ENCODE measurements at regions not wholly inside any gene's neighbourhood (a gene's known extent, or its start where the extent isn't known, plus 50 kb on each side); places are given as distances from the start of the nearest gene placed in this dataset.

DNA sequence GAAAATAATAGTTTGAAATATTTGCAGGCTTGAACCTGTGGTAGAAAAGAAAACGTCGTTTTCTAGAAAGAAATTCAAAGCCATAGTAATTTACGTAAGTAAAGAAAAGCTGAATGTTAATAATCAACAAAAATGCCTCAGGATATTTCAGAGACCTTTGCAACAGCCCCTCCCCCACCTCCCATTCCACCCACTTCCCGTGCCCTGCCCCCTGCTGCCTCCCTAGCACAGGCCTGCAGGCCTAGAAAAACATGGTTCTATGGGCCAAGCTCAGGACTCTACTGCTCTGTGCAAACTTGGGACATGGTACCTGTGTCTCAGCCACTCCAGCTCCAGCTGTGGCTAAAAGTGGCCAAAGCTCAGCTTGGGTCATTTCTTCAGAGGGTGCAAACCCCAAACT, 223.4 kb upstream of the RBMY1B start:
- DNase-seq = no peak
- Histone ChIP-seq H3K27ac (no peak overlapping the region), H3K9me3 (no peaks in the 10 kb centered on the region), H3K4me1 (no peaks in the 10 kb centered on the region), H3K4me3 (no peak overlapping the region), H3K36me3 (no peaks in the 10 kb centered on the region), H3K27me3 (no peaks in the 10 kb centered on the region)
- WGBS, 2 donors (ENCODE audit: low coverage in 1 of 2) = 70% methylated on average over 2 of the region's 4 CpGs; no CpG with 5 or more reads in 1 of the 2 donors
- intact Hi-C loops (cut with DNase I; ENCODE audit: low total_unique reads) = no loop called here
- in situ Hi-C loops (cut with MboI; ENCODE audit: low pct_ligation_motif_present in 1 of 4, low pct_unique_long_range_greater_than_20kb in 1 of 4, low sequenced_read_pairs in 3 of 4) = no loop called here
- TF ChIP-seq, protein P1, sequence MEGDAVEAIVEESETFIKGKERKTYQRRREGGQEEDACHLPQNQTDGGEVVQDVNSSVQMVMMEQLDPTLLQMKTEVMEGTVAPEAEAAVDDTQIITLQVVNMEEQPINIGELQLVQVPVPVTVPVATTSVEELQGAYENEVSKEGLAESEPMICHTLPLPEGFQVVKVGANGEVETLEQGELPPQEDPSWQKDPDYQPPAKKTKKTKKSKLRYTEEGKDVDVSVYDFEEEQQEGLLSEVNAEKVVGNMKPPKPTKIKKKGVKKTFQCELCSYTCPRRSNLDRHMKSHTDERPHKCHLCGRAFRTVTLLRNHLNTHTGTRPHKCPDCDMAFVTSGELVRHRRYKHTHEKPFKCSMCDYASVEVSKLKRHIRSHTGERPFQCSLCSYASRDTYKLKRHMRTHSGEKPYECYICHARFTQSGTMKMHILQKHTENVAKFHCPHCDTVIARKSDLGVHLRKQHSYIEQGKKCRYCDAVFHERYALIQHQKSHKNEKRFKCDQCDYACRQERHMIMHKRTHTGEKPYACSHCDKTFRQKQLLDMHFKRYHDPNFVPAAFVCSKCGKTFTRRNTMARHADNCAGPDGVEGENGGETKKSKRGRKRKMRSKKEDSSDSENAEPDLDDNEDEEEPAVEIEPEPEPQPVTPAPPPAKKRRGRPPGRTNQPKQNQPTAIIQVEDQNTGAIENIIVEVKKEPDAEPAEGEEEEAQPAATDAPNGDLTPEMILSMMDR (IDR thresholded peaks at IDR 0.05) = no peak
- no peak for TF ChIP-seq POLR2A (IDR thresholded peaks at IDR 0.05)

DNA sequence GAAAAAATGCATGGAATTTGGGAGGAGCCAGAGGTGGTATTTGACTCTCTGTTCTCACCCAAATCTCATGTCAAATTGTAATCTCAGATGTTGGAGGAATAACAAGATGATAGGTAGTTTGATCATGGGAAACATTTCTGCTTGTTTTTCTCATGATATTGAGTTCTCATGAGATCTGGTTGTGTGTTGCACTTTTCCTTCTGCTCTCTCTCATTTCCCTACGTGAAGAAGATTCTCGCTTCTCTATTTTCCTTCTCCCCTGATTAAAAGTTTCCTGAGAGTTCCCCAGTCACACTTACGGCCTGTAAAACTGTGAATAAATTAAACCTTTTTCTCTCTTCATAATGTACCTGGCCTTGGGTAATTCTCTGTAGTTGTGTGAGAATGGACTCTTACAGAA, 222.2 kb upstream of the RBMY1B start:
- Histone ChIP-seq H3K27ac (no peak overlapping the region), H3K27me3 (no peaks in the 10 kb centered on the region), H3K9me3 (no peaks in the 10 kb centered on the region), H3K4me3 (no peak overlapping the region), H3K36me3 (no peaks in the 10 kb centered on the region), H3K4me1 (no peaks in the 10 kb centered on the region)
- intact Hi-C loops (cut with DNase I; ENCODE audit: low total_unique reads) = no loop called here
- DNase-seq = no peak
- in situ Hi-C loops (cut with MboI; ENCODE audit: low pct_ligation_motif_present in 1 of 4, low pct_unique_long_range_greater_than_20kb in 1 of 4, low sequenced_read_pairs in 3 of 4) = no loop called here
- TF ChIP-seq POLR2A (IDR thresholded peaks at IDR 0.05) (no peak), EP300 (IDR thresholded peaks at IDR 0.05; ENCODE audit: low read depth) (no peak), POLR2AphosphoS5 (IDR thresholded peaks at IDR 0.05) (no peak)
- TF ChIP-seq, protein P1 (IDR thresholded peaks at IDR 0.05) = no peak
- 63% methylated on average over 2 of the region's 3 CpGs; no CpG with 5 or more reads in 1 of the 2 donors for WGBS, 2 donors (ENCODE audit: low coverage in 1 of 2)

DNA sequence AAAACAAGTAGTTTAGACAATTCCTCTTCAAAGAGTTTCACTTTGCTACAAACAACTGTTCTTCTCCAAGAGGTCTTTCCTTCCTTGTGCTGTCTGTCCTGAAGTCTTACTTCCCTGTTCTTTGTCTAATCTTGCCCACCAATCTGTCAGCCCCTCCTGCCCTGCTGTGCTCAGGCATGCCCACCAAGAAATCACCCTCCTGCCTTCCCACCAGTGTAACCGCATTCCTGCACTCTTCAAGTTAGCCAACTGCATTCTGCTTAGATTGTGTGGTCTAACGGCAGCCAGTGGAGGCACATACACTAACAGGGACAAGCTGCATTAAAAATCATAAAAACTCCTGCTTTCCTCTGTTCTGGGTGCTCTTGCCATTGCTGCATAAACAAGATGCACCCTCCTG, 215.9 kb upstream of the RBMY1B start:
- Histone ChIP-seq H3K36me3 (no peaks in the 10 kb centered on the region), H3K27ac (no peak overlapping the region), H3K27me3 (no peaks in the 10 kb centered on the region), H3K9me3 (no peaks in the 10 kb centered on the region), H3K4me1 (no peaks in the 10 kb centered on the region), H3K4me3 (no peak overlapping the region)
- WGBS, 2 donors (ENCODE audit: low coverage in 1 of 2) = 92% methylated on average over 2 of the region's 2 CpGs; no CpG with 5 or more reads in 1 of the 2 donors
- TF ChIP-seq POLR2A (IDR thresholded peaks at IDR 0.05) = no peak
- no peak for TF ChIP-seq EP300 (IDR thresholded peaks at IDR 0.05; ENCODE audit: low read depth)
- no peak for TF ChIP-seq POLR2AphosphoS5 (IDR thresholded peaks at IDR 0.05)
- TF ChIP-seq, protein P1 (IDR thresholded peaks at IDR 0.05) = no peak
- DNase-seq = no peak
- in situ Hi-C loops (cut with MboI; ENCODE audit: low pct_ligation_motif_present in 1 of 4, low pct_unique_long_range_greater_than_20kb in 1 of 4, low sequenced_read_pairs in 3 of 4) = no loop called here
- intact Hi-C loops (cut with DNase I; ENCODE audit: low total_unique reads) = no loop called here

DNA sequence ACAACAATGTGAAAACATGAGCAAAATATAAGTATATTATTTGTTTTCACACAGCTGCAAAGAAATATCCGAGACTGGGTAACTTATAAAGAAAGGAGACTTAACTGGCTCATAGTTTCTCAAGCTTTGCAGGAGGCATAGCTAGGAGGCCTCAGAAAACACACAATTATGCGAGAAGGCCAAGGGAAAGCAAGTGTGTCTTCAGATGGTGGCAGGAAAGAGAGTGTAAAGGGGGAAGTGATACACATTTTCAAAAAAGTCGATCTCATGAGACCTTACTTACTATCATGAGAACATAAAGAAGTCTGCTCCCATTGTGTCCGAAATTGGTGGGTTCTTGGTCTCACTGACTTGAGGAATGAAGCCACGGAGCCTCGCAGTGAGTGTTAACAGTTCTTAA, 208.9 kb upstream of the RBMY1B start:
- no peak for DNase-seq
- TF ChIP-seq, protein P1 (IDR thresholded peaks at IDR 0.05) = no peak
- no peak for TF ChIP-seq EP300 (IDR thresholded peaks at IDR 0.05; ENCODE audit: low read depth)
- no peak for TF ChIP-seq POLR2AphosphoS5 (IDR thresholded peaks at IDR 0.05)
- TF ChIP-seq POLR2A (IDR thresholded peaks at IDR 0.05) = no peak
- in situ Hi-C loops (cut with MboI; ENCODE audit: low pct_ligation_motif_present in 1 of 4, low pct_unique_long_range_greater_than_20kb in 1 of 4, low sequenced_read_pairs in 3 of 4) (no loop called here), intact Hi-C loops (cut with DNase I; ENCODE audit: low total_unique reads) (no loop called here)
- Histone ChIP-seq H3K27ac (no peak overlapping the region), H3K4me3 (no peak overlapping the region), H3K27me3 (no peaks in the 10 kb centered on the region), H3K4me1 (no peaks in the 10 kb centered on the region), H3K36me3 (no peaks in the 10 kb centered on the region), H3K9me3 (no peaks in the 10 kb centered on the region)
- WGBS, 2 donors (ENCODE audit: low coverage in 1 of 2) = 71% methylated on average over 1 of the region's 6 CpGs; no CpG with 5 or more reads in 1 of the 2 donors
